Prostate gland (tissue), 2 donors: ENCODE measurements at regions not wholly inside any gene's neighbourhood (a gene's known extent, or its start where the extent isn't known, plus 50 kb on each side); places are given as distances from the start of the nearest gene placed in this dataset.
"Not testable (repeated sequence)": the region's sequence is repeated elsewhere in the genome, so short reads cannot be mapped to it uniquely, and the experiment has no call there.

Source experiments
- DNase-seq: peaks from one replicate; pipeline ENCODE4 v3.0.0-alpha.2; 2019; ENCODE audit warnings: low spot score
- H3K27ac ChIP-seq, 2 donors: fragments of 200-600 bp; sonication (generic); 2 replicates each; pipeline ENCODE4 v1.5.1; 2017 to 2019
- H3K27me3 ChIP-seq: fragments of 200-600 bp; sonication (generic); replicated peaks from 2 replicates; pipeline ENCODE4 v1.5.1; 2019; ENCODE audit not compliant: insufficient read depth
- H3K36me3 ChIP-seq, 2 donors: fragments of 200-600 bp; sonication (generic); 1 replicate in 1 of 2; 2 replicates in 1 of 2; pipeline versions ENCODE4 v1.5.1 to v1.8.1; 2017 to 2019
- H3K4me1 ChIP-seq: fragments of 200-600 bp; sonication (generic); replicated peaks from 2 replicates; pipeline ENCODE4 v1.5.1; 2019
- H3K4me3 ChIP-seq, 2 donors: fragments of 200-600 bp; sonication (generic); 2 replicates each; pipeline ENCODE4 v1.5.1; 2017 to 2019
- H3K9me3 ChIP-seq: fragments of 200-600 bp; sonication (generic); 2 replicates; pipeline ENCODE4 v1.5.1; 2017
- WGBS: methylation state at CpG from one replicate; pipeline ENCODE4 v1.1.5; 2018; 5-methylcytosine and 5-hydroxymethylcytosine counted together
- intact Hi-C: fragments of 100-400 bp; cut with DNase I; formaldehyde crosslinking; loops from one replicate; pipeline ENCODE4 v1.14.2; 2022
- small RNA-seq, 2 donors: library from RNA; depleted of rRNA; stranded (forward); fragments of <200 nt; gene quantifications; one replicate each; pipeline ENCODE3, GENCODE V24; 2016

DNA sequence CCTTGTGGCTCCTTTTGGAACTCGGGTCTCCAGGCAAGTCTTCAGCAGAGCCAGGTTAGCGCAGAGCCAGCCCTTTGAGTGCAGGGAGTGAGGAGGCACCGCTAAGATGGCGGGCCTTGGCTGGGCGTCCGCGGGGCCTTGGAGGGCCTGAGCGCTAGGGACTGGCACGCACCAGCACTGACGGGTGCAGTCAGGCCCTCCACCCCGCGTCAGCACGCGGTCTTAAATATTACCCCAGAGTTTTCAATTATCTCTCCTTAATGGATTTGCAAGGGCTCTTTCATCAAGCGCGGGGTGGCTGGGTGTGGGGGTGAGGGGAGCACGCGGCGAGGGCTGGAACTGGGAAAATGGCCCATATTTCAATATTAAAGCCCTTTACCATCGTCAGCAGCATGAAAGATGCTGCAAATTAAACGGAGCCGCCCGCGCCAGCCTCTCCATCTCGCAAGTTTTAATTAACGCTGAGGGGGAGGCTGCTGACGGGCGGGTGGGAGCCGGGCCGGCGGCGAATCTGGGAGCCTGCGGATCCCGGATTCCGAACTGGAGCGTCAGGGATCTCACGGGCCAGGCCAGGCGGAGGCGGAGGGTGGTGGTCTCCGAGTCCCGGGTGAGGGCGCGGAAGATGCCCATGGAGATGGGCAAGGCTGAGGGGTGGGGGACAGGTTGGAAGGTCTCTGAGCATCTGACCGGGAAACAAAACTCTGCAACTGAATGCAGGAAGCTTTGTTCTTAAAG is 1690.4 kb upstream of the DEFB115 start:
- H3K36me3 ChIP-seq, H3K4me1 ChIP-seq, H3K9me3 ChIP-seq, H3K4me3 ChIP-seq, intact Hi-C loops, DNase-seq, H3K27ac ChIP-seq, H3K27me3 ChIP-seq: not testable (repeated sequence)
- WGBS, result 52% methylated on average over 44 of the region's 44 CpGs

DNA sequence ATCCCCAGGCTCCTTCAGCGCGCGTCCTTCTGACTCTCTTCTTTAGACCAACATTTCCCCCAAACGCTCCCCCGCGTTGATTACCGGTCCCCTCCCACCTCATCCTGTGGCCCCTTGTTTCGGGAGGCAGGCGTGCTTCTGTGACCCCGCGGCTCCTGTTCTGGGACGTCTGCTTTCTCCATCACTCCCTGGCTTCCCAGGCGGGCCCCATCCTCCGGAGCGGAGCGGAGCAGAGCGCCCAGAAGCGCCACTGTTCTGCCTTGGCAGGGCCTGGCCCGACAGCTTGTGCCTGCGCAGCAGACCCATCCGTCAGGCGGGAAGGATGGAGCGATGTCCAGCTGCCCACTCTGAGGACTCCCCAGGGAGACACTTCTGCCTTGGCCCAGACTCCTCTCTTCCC is 1689.8 kb upstream of the DEFB115 start:
- intact Hi-C loops, result not testable (repeated sequence)

DNA sequence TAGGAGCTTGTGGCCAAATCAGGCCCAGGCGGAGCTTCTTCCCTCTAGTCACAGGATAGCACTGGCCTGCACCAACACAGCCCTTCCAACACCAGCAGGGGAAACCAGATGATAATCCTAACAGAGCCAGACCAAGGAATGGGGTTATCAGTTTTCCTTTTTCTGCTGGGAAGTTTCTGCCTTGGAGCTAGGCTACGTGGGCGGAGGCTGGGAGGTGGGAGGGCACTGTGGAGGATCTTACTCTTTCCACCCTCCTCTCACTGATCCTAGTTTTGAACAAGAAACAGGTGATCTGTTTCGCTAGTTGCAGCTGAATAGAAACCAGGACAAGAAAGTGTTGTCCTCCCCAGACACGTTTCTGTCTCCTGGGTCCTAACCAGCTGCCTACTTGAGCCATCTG is 1687.3 kb upstream of the DEFB115 start:
- WGBS, result 62% methylated on average over 5 of the region's 5 CpGs
- H3K27ac ChIP-seq, H3K27me3 ChIP-seq, H3K4me3 ChIP-seq, intact Hi-C loops, H3K36me3 ChIP-seq, DNase-seq, H3K9me3 ChIP-seq, H3K4me1 ChIP-seq: not testable (repeated sequence)

More for the DNA sequence above, 1689.8 kb upstream of the DEFB115 start:
- not testable (repeated sequence) for DNase-seq, H3K27me3 ChIP-seq, H3K4me3 ChIP-seq, H3K4me1 ChIP-seq, H3K27ac ChIP-seq, H3K36me3 ChIP-seq, H3K9me3 ChIP-seq
- WGBS, result 27% methylated on average over 23 of the region's 23 CpGs

DNA sequence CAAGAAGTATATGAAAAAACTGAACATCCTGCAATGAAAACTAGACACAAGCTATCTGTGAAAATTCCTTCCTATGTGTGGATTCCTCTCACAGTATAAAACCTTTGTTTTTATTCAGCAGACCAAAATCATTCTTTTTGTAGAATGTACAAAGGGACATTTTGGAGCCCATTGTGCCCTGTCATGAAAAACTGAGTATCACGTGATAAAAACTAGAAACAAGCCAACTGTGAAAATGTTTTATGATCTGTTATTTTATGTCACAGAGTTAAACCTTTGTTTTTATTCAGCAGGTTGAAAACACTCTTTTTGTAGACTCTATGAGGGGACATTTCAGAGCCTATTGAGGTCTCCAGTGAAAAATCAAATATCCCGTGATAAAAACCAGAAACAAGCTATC is 1667.9 kb upstream of the DEFB115 start:
- DNase-seq, H3K27me3 ChIP-seq, intact Hi-C loops, H3K4me3 ChIP-seq, H3K4me1 ChIP-seq, H3K9me3 ChIP-seq, H3K36me3 ChIP-seq, H3K27ac ChIP-seq: not testable (repeated sequence)
- WGBS, result 67% methylated on average over 2 of the region's 2 CpGs

DNA sequence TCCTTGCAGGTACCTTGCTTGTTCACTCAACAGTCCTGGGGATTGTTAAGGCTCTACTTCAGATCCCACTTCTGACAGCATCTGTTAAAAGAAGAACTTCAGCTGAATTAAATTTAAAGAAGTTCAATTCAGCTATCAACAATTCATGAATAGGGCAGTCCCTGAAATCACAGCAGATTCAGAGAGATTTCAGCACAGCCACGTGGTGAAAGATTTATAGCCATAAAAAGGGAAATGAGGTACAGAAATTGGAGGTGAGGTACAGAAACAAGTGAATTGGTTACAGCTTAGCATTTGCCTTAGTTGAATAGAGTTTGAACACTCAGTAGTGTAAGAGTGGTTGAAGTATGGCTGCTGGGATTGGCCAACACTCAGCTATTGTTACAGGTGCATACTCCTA is 1653.3 kb upstream of the DEFB115 start:
- H3K4me3 ChIP-seq, H3K27ac ChIP-seq: not testable (repeated sequence)

DNA sequence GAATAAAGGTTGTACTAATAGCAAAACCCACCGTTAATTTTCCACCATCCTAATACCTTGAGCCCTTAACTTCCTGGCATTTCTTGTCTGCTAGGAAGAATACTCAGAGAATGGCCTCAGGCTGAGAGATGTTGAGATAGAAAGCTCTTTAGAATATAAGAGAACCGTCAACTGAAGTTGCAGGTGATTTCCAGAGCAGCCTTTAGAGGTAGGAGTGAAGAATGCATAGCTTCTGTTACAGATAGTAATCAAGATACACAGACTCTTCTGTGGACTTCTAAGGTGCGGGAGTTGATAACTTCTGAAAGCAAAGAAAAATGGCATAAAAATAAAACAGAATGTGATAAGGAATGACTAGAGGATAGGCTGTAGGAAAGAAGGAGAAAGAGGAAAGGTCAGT is 1651.3 kb upstream of the DEFB115 start:
- H3K9me3 ChIP-seq, H3K27me3 ChIP-seq, H3K4me3 ChIP-seq, intact Hi-C loops, DNase-seq, H3K36me3 ChIP-seq, H3K4me1 ChIP-seq, H3K27ac ChIP-seq: not testable (repeated sequence)
- WGBS, result 56% methylated on average over 3 of the region's 3 CpGs

More for the DNA sequence above, 1653.3 kb upstream of the DEFB115 start:
- H3K36me3 ChIP-seq, intact Hi-C loops, H3K27me3 ChIP-seq, H3K4me1 ChIP-seq, H3K9me3 ChIP-seq, DNase-seq: not testable (repeated sequence)
- WGBS, result 6% methylated on average over 1 of the region's 1 CpG

DNA sequence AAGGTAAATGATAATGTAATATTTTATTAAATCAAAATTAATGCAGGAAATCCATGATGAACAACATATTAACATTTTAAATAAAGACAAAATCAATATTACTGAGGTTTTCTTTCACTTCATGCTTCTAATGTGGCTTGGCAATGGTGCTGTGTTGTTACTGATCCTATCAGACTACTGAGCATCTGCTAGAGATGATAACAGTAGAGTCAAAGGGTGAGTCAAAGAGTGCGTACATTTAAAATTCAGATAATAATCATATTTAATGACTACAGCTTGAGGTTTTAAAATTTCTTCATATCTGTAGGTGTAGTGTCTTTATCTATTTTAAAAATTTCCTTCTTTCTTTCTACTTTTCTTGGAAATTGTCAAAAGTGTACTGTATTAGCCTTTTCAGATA is 1628.1 kb upstream of the DEFB115 start:
- DNase-seq, H3K9me3 ChIP-seq, H3K4me1 ChIP-seq, H3K27ac ChIP-seq, H3K36me3 ChIP-seq, intact Hi-C loops, H3K4me3 ChIP-seq, H3K27me3 ChIP-seq: not testable (repeated sequence)
- WGBS, result 97% methylated on average over 1 of the region's 1 CpG

Small RNA genes in the stretch of these regions (small RNA-seq; reads per million reads assigned to genes)
- gene RF00002 (0.09 to 0.30 reads per million in 2 donors), gene RF00019 (0 reads per million in 2 donors)
